ENCODE measurements at regions not wholly inside any gene's neighbourhood (a gene's known extent, or its start where the extent isn't known, plus 50 kb on each side); places are given as distances from the start of the nearest gene placed in this dataset.

DNA sequence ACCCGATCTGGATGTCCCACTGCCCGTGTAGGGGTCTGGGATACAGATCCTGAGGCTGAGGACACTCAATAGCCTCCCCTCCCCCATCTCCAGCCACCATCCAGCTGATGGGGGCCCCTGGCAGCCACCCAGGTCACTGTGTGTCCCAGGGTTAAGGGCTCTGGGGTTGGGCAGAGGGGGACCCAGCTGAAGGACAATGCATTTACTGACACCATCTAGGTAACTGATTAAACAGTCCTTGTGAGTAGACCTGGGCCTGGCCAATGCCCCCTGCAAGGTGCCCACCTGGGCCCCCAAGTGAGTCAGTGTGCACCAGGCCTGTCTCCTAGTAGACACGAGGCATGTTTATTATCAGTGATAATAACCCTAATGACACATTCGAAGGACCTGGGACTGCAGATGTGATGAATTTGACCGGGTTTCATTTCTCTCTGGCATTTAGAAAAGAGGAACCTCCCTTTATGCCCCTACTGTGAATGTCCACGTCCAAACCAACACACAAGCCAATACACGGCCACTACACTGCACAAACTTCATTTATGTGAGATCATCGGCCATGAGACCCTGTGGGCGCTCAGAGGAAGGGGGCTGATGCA, 261.9 kb upstream of the FOXF1 start:
- no peak for TF ChIP-seq POLR2A (IDR thresholded peaks at IDR 0.05)
- TF ChIP-seq, protein P1, sequence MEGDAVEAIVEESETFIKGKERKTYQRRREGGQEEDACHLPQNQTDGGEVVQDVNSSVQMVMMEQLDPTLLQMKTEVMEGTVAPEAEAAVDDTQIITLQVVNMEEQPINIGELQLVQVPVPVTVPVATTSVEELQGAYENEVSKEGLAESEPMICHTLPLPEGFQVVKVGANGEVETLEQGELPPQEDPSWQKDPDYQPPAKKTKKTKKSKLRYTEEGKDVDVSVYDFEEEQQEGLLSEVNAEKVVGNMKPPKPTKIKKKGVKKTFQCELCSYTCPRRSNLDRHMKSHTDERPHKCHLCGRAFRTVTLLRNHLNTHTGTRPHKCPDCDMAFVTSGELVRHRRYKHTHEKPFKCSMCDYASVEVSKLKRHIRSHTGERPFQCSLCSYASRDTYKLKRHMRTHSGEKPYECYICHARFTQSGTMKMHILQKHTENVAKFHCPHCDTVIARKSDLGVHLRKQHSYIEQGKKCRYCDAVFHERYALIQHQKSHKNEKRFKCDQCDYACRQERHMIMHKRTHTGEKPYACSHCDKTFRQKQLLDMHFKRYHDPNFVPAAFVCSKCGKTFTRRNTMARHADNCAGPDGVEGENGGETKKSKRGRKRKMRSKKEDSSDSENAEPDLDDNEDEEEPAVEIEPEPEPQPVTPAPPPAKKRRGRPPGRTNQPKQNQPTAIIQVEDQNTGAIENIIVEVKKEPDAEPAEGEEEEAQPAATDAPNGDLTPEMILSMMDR (IDR thresholded peaks at IDR 0.05), result no peak
